Lower leg skin (tissue), 3 donors: ENCODE measurements at regions not wholly inside any gene's neighbourhood (a gene's known extent, or its start where the extent isn't known, plus 50 kb on each side); places are given as distances from the start of the nearest gene placed in this dataset.
"Not testable (repeated sequence)": the region's sequence is repeated elsewhere in the genome, so short reads cannot be mapped to it uniquely, and the experiment has no call there.

Experiments
- CTCF ChIP-seq, 3 donors: fragments of 450-650 bp; IDR thresholded peaks; one replicate each; pipeline ENCODE4 v1.5.1; 2016; ENCODE audit warnings: antibody characterized with exemption in 3 of 3, mild to moderate bottlenecking in 3 of 3, moderate library complexity in 2 of 3
- POLR2A ChIP-seq, 2 donors: fragments of 450-650 bp; IDR thresholded peaks; one replicate each; pipeline ENCODE4 v1.6.1; 2016 to 2017; ENCODE audit warnings: antibody characterized with exemption in 2 of 2, mild to moderate bottlenecking in 1 of 2, moderate library complexity in 1 of 2

- TF ChIP-seq CTCF, POLR2A (IDR thresholded peaks at IDR 0.05): not testable (repeated sequence)
These were observed 100.5 kb downstream of the CMC2 start for GRCh38 chr16:80906169-80906568.
